Cardiac septum (tissue), 1 donor: ENCODE measurements at regions not wholly inside any gene's neighbourhood (a gene's known extent, or its start where the extent isn't known, plus 50 kb on each side); places are given as distances from the start of the nearest gene placed in this dataset.
A peak's percentile ranks its signal among the peaks of the same experiment; 100 is the strongest.
"Not testable (repeated sequence)": the region's sequence is repeated elsewhere in the genome, so short reads cannot be mapped to it uniquely, and the experiment has no call there.

Experiments used
- DNase-seq: peaks from one replicate; pipeline ENCODE4 v3.0.0-alpha.2; 2020; ENCODE audit warnings: low spot score
- intact Hi-C: fragments of 100-400 bp; cut with DNase I; formaldehyde crosslinking; loops from one replicate; pipeline ENCODE4 v1.14.0; 2022
- donor health status: DM: no; HTN: no; CAD: no.

GRCh38 chr14:106757444-106757843 is 1231.1 kb downstream of the TMEM121 start:
- intact Hi-C loops, DNase-seq: not testable (repeated sequence)

GRCh38 chr14:106761886-106762816 is 1235.8 kb downstream of the TMEM121 start:
- DNase-seq, intact Hi-C loops: not testable (repeated sequence)

GRCh38 chr14:106764968-106765369 is 1238.6 kb downstream of the TMEM121 start:
- DNase-seq, intact Hi-C loops: not testable (repeated sequence)

- intact Hi-C loops, result no loop called here
- no peak for DNase-seq
Measured at GRCh38 chr14:106766145-106766544, 1239.8 kb downstream of the TMEM121 start.

- intact Hi-C loops, DNase-seq: not testable (repeated sequence)
Measured at GRCh38 chr14:106766551-106767277, 1240.3 kb downstream of the TMEM121 start.

GRCh38 chr14:106768230-106768629 is 1241.8 kb downstream of the TMEM121 start:
- intact Hi-C loops, result not testable (repeated sequence)

GRCh38 chr14:106768972-106769700 is 1242.8 kb downstream of the TMEM121 start:
- DNase-seq, intact Hi-C loops: not testable (repeated sequence)

More at GRCh38 chr14:106768230-106768629, 1241.8 kb downstream of the TMEM121 start:
- DNase-seq, result not testable (repeated sequence)

- intact Hi-C loops, DNase-seq: not testable (repeated sequence)
Measured at GRCh38 chr14:106770158-106770672, 1243.8 kb downstream of the TMEM121 start.

- intact Hi-C loops, DNase-seq: not testable (repeated sequence)
Measured at GRCh38 chr14:106774889-106775480, 1248.6 kb downstream of the TMEM121 start.

DNA sequence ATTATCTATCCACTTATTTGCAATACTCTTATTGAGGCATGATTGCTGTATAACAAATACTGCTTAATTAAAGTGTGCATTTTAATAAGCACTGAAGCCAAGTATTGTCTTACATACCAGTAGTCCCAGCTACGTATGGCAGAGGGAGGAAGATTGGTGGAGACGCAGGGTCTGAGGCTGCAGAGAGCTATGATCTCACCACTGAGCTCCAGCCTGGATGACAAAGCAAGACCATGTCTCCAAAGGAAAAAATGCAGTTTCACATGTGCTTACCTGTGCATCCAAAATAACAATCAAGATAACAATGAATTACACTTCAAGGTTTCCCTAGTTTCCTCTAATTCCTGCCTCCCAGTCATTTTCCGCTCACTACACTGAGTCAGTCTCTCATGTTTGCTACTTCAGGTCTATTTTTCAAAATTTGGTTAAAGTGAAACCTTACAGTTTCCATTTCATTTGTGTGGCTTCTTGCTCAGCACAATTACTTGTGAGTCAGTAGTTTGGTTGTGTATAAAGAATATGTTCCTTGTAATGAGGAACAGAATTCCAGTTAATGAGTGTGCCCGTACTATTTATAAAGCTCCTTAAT is 1250.1 kb downstream of the TMEM121 start:
- intact Hi-C loops, result no loop called here
- no peak for DNase-seq

DNA sequence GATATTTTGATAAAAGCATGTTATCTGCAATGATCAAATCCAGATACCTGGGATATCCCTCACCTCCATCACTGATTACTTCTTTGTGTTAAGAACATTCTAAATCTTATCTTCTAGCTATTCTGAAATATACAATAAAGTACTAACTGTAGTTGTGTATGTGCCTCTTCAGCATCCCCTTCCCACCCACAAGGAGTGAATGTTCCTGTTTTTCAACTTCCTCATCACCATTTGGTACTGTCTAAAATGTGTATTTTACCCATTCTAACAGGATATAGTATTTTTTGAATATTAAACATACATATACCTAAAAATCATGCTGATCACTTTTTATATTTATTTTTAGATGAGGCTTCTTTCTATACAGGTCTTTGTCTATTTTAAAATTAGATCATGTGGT is 1252.6 kb downstream of the TMEM121 start:
- intact Hi-C loops, result no loop called here
- no peak for DNase-seq

DNA sequence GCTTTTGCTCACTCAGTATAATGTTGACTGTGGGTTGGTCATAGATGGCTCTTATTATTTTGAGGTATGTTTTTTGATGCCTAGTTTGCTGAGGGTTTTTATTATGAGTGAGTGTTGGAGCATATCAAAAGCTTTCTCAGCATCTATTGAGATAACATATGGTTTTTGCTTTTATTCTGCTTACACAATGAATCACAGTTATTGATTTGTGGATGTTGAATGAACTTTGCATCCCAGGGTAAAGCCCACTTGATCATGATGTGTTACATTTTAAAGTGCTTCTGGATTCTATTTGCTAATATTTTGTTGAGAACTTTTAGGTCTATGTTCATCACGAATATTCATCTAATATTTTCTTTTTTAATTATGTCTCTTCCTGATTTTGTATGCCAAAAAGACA is 1260.3 kb downstream of the TMEM121 start:
- intact Hi-C loops, result no loop called here
- DNase-seq, result no peak

DNA sequence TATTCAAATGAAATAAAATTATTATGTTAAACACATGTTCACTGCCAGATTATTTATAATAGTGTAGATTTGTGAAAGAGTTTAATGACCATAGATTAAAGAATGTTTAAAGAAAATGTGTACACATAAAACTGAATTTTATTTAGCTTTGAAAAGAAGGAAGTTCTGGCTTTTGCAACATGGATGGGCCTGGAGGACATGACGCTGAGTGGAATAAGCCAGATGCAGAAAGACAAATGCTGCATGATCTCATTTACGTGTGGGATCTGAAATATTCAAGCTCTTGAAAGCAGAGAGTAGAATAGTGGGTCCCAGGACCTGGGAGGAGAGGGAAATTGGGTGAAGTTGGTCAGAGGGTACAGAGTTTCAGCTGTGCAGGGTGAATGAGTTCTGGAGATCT is 1261.2 kb downstream of the TMEM121 start:
- no peak for DNase-seq
- intact Hi-C loops, result no loop called here

DNA sequence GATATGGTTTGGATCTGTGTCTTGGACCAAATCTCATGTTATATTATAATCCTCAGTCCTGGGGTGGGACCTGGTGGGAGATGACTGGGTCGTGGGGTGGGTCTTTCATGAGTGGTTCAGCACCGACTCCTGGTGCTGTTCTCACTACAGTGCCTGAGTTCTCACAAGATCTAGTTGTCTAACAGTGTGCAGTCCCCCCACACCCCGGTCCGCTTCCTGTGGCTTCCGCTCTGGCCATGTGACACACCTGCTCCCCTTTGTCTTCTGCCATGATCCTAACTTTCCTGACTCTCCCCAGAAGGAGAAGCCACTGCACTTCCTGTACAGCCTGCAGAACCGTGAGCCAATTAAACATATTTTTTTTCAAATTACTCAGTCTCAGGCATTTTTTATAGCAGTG is 1262.2 kb downstream of the TMEM121 start:
- intact Hi-C loops, result no loop called here
- DNase-seq, result no peak

DNA sequence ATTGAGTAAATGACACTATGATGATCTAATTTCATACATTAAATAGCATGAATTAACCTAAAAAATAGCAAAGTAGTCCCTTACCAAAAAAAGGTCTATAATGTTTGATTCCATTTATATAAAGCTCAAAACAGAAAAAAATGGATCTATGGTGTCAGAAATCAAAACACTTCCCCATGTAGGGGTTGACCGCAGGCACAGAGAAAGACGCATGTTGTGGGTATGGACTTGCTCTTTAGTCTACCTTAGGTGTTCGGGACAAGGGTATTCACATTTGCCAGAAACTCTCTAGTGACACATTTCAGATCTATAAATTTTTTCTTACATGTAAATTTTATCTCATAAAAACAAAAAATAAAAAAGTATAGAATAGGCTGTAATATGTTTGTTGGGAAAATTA is 1262.9 kb downstream of the TMEM121 start:
- no peak for DNase-seq
- intact Hi-C loops, result no loop called here

GRCh38 chr14:106790189-106791036 is 1264.0 kb downstream of the TMEM121 start:
- peak; percentile 85 for DNase-seq
- intact Hi-C loops, result no loop called here

GRCh38 chr14:106792543-106792942 is 1266.2 kb downstream of the TMEM121 start:
- intact Hi-C loops, result no loop called here
- no peak for DNase-seq

- DNase-seq, intact Hi-C loops: not testable (repeated sequence)
Measured at GRCh38 chr14:106798166-106798565, 1271.8 kb downstream of the TMEM121 start.
